ENCODE measurements at regions not wholly inside any gene's neighbourhood (a gene's known extent, or its start where the extent isn't known, plus 50 kb on each side); places are given as distances from the start of the nearest gene placed in this dataset.

GRCh38 chr12:115424003-115424402 is 740.0 kb upstream of the TBX3 start:
- DNase-seq (ENCODE audit: extremely low read depth in 1 of 4, low spot score in 3 of 4) (no peak), ATAC-seq (no peak), FAIRE-seq (no peak)
- Histone ChIP-seq H3K36me3 (ENCODE audit: control insufficient read depth, insufficient read depth, low read length) (no peaks in the 10 kb centered on the region), H3K9me1 (ENCODE audit: control insufficient read depth, insufficient read depth, low read length) (no peaks in the 10 kb centered on the region), H3K27me3 (ENCODE audit: control insufficient read depth in 2 of 2, insufficient read depth in 2 of 2, low read length in 2 of 2) (no peaks in the 10 kb centered on the region), H2AFZ (ENCODE audit: low read depth, low read length) (no peak overlapping the region), H3K79me2 (ENCODE audit: control insufficient read depth, insufficient read depth, low read length) (no peaks in the 10 kb centered on the region), H3K27ac (ENCODE audit: extremely low read depth, low read depth, low read length) (no peak overlapping the region), H4K20me1 (replicated peaks; ENCODE audit: control insufficient read depth, insufficient read depth, low read length) (no peaks in the 10 kb centered on the region), H3K4me1 (replicated peaks in 1 of 2; ENCODE audit: control insufficient read depth in 2 of 2, insufficient read depth in 2 of 2, low read length in 2 of 2) (no peaks in the 10 kb centered on the region), H3K4me3 (no peak overlapping the region), H3K9me3 (replicated peaks; ENCODE audit: control insufficient read depth, insufficient read depth, low read depth, low read length) (no peaks in the 10 kb centered on the region), H3K9ac (ENCODE audit: insufficient read depth in 1 of 2, low read depth in 2 of 2, low read length in 2 of 2) (no peak overlapping the region), H3K4me2 (ENCODE audit: insufficient read depth, low read length) (no peak overlapping the region)
- 0% methylated on average over 1 of the region's 1 CpG for WGBS (ENCODE audit: insufficient coverage, low coverage, missing lambda C conversion rate)
- CTCF ChIA-PET (ENCODE audit: low intra/inter-chr PET ratio) = no interaction called here
- in situ Hi-C loops (cut with MboI) (no loop called here), intact Hi-C loops (cut with micrococcal nuclease) (no loop called here)
- POLR2A ChIA-PET = interaction anchor here (0.6 kb wide), 1 partner anchor 32 kb away, joined by 4 read pairs; no protein-coding TSS in a partner anchor
- BruUV-seq (replicated peaks) = no TSS peak
- TF ChIP-seq ZNF695 (CRISPR knock-in tag; IDR thresholded peaks at IDR 0.05) (no peak), SLC30A9 (CRISPR knock-in tag; IDR thresholded peaks at IDR 0.05) (no peak), NFXL1 (CRISPR knock-in tag; IDR thresholded peaks at IDR 0.05) (no peak), FOXJ2 (tag; IDR thresholded peaks at IDR 0.05) (no peak), NCOA4 (IDR thresholded peaks at IDR 0.05; ENCODE audit: partially characterized antibody) (no peak), ZBTB26 (CRISPR knock-in tag; IDR thresholded peaks at IDR 0.05) (no peak), E2F8 (IDR thresholded peaks at IDR 0.05; ENCODE audit: low read depth, partially characterized antibody) (no peak), ZMIZ1 (IDR thresholded peaks at IDR 0.05; ENCODE audit: low read depth in 2 of 2, low read length in 2 of 2) (no peak), SMARCB1 (IDR thresholded peaks at IDR 0.05; ENCODE audit: insufficient read length, low read depth) (no peak), ZFX (CRISPR knock-in tag; IDR thresholded peaks at IDR 0.05) (no peak), POLR2AphosphoS5 (IDR thresholded peaks at IDR 0.05; ENCODE audit: control insufficient read depth, insufficient read depth, low read depth, low read length) (no peak), HNRNPUL1 (IDR thresholded peaks at IDR 0.05; ENCODE audit: low read length) (no peak), ZNF586 (CRISPR knock-in tag; conservative IDR thresholded peaks at IDR 0.05) (no peak), ZNF184 (CRISPR knock-in tag; IDR thresholded peaks at IDR 0.05) (no peak), MAFG (tag; conservative IDR thresholded peaks at IDR 0.05) (no peak), MLLT1 (IDR thresholded peaks at IDR 0.05) (no peak)

Measured in K562 (cell line).